ENCODE measurements at regions not wholly inside any gene's neighbourhood (a gene's known extent, or its start where the extent isn't known, plus 50 kb on each side); places are given as distances from the start of the nearest gene placed in this dataset.

DNA sequence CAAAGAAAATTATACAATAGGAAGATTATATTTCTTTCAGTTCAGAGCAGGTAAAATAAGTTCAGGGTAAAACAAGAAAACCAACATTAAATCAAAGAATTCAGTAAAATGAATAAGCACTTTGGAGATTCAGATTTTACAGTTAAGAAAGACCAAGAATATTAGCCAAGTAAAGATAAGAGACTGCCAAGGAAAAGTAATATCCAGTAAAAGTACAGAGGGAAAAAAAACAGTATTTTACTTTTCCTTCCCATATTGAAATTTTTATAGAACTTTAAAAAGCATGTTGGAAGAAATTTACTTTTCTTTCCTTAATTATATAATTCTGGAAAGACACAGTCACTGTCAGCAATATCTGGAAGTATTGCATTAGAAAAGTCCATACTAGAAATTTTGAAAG is 393.4 kb downstream of the NFIB start:
- TF ChIP-seq, protein P1, sequence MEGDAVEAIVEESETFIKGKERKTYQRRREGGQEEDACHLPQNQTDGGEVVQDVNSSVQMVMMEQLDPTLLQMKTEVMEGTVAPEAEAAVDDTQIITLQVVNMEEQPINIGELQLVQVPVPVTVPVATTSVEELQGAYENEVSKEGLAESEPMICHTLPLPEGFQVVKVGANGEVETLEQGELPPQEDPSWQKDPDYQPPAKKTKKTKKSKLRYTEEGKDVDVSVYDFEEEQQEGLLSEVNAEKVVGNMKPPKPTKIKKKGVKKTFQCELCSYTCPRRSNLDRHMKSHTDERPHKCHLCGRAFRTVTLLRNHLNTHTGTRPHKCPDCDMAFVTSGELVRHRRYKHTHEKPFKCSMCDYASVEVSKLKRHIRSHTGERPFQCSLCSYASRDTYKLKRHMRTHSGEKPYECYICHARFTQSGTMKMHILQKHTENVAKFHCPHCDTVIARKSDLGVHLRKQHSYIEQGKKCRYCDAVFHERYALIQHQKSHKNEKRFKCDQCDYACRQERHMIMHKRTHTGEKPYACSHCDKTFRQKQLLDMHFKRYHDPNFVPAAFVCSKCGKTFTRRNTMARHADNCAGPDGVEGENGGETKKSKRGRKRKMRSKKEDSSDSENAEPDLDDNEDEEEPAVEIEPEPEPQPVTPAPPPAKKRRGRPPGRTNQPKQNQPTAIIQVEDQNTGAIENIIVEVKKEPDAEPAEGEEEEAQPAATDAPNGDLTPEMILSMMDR (IDR thresholded peaks at IDR 0.05), result no peak
- no peak for TF ChIP-seq POLR2A (IDR thresholded peaks at IDR 0.05)
- TF ChIP-seq EP300 (IDR thresholded peaks at IDR 0.05), result no peak
